ENCODE measurements at regions not wholly inside any gene's neighbourhood (a gene's known extent, or its start where the extent isn't known, plus 50 kb on each side); places are given as distances from the start of the nearest gene placed in this dataset.

DNA sequence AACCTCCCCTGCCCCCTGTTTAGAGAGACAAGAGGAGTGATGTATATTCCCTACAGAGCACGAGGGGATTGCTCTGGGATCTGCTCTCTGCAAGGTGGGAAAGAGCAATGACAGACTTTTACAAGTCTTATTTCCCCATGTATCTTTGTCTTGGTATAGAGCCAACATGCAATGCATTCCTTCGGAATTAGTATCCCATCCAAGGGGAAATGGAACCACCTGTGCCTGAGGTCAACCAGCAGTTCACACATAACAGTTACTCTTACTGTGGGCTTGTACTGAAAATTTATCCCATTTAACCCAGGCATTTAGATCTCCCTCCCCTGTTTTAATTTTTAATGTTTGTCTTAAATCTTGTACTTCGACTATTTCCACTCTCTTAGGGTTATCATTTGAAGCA is 250.4 kb downstream of the C6orf118 start:
- Histone ChIP-seq H3K9me3 (no peaks in the 10 kb centered on the region), H3K36me3 (no peaks in the 10 kb centered on the region), H3K27me3 (no peaks in the 10 kb centered on the region), H3K4me1 (no peaks in the 10 kb centered on the region), H3K27ac (no peak overlapping the region), H3K4me3 (no peak overlapping the region)
- WGBS (ENCODE audit: insufficient coverage, low coverage, low lambda C conversion rate, missing lambda C conversion rate), result 48% methylated on average over 3 of the region's 3 CpGs
- no peak for TF ChIP-seq POLR2A (IDR thresholded peaks at IDR 0.05)
- intact Hi-C loops (cut with DNase I), result no loop called here
- no peak for DNase-seq
- ATAC-seq, result no peak

DNA sequence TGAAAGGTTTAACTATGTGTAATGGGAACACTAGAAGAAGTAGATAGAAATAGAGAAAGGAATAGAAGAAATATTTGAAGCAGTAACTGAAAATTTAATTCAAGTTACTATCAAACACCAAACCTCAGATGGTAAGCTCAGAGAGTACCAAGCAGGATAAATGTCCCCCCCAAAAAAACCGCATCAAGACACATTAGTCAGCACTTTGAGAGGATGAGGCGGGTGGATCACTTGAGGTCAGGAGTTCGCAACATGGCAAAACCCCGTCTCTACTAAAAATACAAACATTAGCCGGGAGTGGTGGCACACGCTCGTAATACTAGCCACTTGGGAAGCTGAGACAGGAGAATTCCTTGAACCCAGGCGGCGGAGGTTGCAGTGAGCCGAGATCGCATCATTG is 253.1 kb downstream of the C6orf118 start:
- Histone ChIP-seq H3K4me3 (no peak overlapping the region), H3K27me3 (no peaks in the 10 kb centered on the region), H3K9me3 (no peaks in the 10 kb centered on the region), H3K36me3 (no peaks in the 10 kb centered on the region), H3K4me1 (no peaks in the 10 kb centered on the region), H3K27ac (no peak overlapping the region)
- ATAC-seq (no peak), DNase-seq (no peak)
- TF ChIP-seq POLR2A (IDR thresholded peaks at IDR 0.05), result no peak
- TF ChIP-seq, protein P1, sequence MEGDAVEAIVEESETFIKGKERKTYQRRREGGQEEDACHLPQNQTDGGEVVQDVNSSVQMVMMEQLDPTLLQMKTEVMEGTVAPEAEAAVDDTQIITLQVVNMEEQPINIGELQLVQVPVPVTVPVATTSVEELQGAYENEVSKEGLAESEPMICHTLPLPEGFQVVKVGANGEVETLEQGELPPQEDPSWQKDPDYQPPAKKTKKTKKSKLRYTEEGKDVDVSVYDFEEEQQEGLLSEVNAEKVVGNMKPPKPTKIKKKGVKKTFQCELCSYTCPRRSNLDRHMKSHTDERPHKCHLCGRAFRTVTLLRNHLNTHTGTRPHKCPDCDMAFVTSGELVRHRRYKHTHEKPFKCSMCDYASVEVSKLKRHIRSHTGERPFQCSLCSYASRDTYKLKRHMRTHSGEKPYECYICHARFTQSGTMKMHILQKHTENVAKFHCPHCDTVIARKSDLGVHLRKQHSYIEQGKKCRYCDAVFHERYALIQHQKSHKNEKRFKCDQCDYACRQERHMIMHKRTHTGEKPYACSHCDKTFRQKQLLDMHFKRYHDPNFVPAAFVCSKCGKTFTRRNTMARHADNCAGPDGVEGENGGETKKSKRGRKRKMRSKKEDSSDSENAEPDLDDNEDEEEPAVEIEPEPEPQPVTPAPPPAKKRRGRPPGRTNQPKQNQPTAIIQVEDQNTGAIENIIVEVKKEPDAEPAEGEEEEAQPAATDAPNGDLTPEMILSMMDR (IDR thresholded peaks at IDR 0.05), result no peak
- WGBS (ENCODE audit: insufficient coverage, low coverage, low lambda C conversion rate, missing lambda C conversion rate), result 77% methylated on average over 7 of the region's 11 CpGs
- intact Hi-C loops (cut with DNase I), result no loop called here

DNA sequence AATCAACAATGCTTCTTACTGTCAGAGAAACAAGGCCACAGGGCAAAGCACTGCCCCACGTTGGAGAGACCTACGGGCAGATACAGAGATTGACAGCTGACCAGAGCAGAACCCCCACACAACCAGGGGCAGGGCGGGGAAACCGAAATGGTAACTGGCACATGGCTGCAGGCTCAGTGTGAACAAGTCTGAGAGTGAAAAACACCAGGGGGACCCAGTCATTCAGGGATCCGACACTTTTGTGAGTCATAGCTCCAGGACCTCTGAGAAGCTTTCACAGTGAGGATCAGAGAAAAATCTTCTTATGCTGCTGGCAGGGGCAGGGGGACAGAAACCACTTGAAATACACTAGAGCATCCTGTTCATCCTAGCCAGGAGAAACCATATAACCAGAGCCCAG is 254.2 kb downstream of the C6orf118 start:
- DNase-seq, result no peak
- intact Hi-C loops (cut with DNase I), result no loop called here
- no peak for TF ChIP-seq POLR2A (IDR thresholded peaks at IDR 0.05)
- Histone ChIP-seq H3K4me1 (no peaks in the 10 kb centered on the region), H3K27ac (no peak overlapping the region), H3K36me3 (no peaks in the 10 kb centered on the region), H3K27me3 (no peaks in the 10 kb centered on the region), H3K4me3 (no peak overlapping the region), H3K9me3 (no peaks in the 10 kb centered on the region)
- ATAC-seq, result no peak
- 60% methylated on average over 4 of the region's 5 CpGs for WGBS (ENCODE audit: insufficient coverage, low coverage, low lambda C conversion rate, missing lambda C conversion rate)

DNA sequence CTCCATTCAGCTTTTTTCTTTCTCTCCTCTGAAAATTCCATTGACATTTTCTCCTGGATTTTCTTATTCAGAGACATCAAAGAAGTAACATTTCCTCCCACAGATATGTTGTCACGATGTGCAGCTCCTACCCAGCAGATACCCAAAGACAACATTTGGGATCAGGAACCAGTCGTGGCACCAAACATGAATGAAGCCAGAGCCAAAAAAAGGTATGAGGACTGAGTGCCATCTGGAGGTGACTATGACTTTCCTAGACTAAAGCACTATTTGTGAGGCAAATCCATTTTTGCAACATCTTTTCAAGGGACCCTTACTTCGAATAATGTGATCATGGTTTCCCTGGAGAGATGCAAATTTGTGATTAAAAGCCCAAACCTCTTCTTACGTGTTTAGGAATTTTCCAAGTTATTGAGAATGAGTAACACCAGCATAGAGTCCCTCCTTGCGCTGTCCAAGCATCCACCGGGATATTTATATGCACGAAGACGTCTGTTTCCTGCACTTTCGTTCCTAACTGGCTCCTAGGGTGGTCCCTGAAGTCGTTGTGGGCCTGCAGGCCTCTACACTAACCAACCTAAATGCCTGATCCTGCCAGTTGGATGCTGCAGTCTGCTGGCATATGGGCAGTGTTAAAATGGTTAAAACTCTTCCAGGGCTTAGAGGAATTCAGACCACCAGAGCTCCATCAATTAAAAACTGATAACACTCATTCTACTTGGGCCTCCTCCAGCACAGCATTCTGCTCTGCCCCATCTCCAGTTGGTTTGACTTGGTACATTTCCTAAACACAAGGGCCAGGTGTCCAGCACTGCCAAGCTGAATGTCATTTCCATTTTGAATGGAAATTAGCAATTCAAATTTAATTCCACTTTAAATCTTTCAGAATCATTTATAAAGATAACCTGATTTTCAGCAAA is 256.6 kb downstream of the C6orf118 start:
- intact Hi-C loops (cut with DNase I), result no loop called here
- Histone ChIP-seq H3K9me3 (no peaks in the 10 kb centered on the region), H3K4me1 (no peaks in the 10 kb centered on the region), H3K27ac (no peak overlapping the region), H3K36me3 (no peaks in the 10 kb centered on the region), H3K4me3 (no peak overlapping the region), H3K27me3 (no peaks in the 10 kb centered on the region)
- DNase-seq, result no peak
- 56% methylated on average over 10 of the region's 10 CpGs for WGBS (ENCODE audit: insufficient coverage, low coverage, low lambda C conversion rate, missing lambda C conversion rate)
- no peak for ATAC-seq
- TF ChIP-seq, protein P1 (IDR thresholded peaks at IDR 0.05), result no peak
- no peak for TF ChIP-seq POLR2A (IDR thresholded peaks at IDR 0.05)

DNA sequence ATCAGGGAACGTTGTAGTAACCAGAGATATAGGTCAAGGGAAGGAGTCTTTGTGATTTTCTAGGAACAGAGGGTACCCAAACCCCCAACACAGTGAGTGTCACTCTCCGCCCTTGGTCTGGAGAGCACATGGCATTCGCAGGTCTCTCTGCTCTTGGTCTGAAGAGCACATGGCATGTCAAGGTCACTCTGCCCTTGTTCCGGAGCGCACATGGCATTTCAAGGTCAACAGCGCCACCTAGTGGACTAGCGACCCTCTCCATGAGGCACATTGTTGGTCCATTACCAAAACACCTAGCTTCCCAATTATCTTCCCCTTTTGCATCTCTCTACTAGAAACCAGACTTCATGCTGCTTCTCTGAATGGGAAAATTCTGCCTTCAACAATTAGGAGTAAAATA is 260.0 kb downstream of the C6orf118 start:
- 18% methylated on average over 7 of the region's 7 CpGs for WGBS (ENCODE audit: insufficient coverage, low coverage, low lambda C conversion rate, missing lambda C conversion rate)
- no peaks in the 10 kb centered on the region for H3K36me3 ChIP-seq
- no peaks in the 10 kb centered on the region for H3K4me1 ChIP-seq
- no peaks in the 10 kb centered on the region for H3K27me3 ChIP-seq
- no peak overlapping the region for H3K4me3 ChIP-seq
- intact Hi-C loops (cut with DNase I), result no loop called here
- peaks cover 0 to 7% (median 0%) of the 10 kb centered on the region in 4 donors for H3K9me3 ChIP-seq
- H3K27ac ChIP-seq, result no peak overlapping the region
- DNase-seq (peak; percentile 69 to 79 (median 75)), ATAC-seq (peak; percentile 93 to 98 (median 96))
- TF ChIP-seq, protein P1 (IDR thresholded peaks at IDR 0.05), result peak; percentile 68 to 77 (median 72)
- no peak for TF ChIP-seq POLR2A (IDR thresholded peaks at IDR 0.05)
